ENCODE measurements at regions not wholly inside any gene's neighbourhood (a gene's known extent, or its start where the extent isn't known, plus 50 kb on each side); places are given as distances from the start of the nearest gene placed in this dataset.

DNA sequence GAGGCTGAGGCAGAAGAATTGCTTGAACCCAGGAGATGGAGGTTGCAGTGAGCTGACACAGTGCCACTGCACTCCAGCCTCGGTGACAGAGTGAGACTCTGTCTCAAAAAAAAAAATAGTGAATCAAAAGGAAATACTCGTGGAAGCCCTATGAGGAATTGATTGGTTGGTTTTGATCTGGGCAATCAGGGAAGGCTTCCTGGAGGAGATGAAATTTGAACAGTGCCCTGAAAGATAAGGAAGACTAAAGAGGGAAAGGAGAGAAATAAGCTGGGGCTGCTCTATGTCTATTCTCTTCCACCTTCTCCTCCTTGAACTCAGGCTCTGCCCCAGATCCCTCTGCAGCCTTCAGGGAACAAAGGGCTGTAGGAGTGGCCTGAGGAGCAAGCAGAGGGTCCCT, 54.1 kb downstream of the IRF2BPL start:
- no peak for DNase-seq (ENCODE audit: low read depth in 2 of 2)

- DNase-seq (ENCODE audit: low read depth in 2 of 2): no peak
These were observed 57.0 kb downstream of the IRF2BPL start for GRCh38 chr14:76971549-76971948.

- DNase-seq (ENCODE audit: low read depth in 2 of 2): no peak
These were observed 59.9 kb downstream of the IRF2BPL start for GRCh38 chr14:76968621-76969063.

DNA sequence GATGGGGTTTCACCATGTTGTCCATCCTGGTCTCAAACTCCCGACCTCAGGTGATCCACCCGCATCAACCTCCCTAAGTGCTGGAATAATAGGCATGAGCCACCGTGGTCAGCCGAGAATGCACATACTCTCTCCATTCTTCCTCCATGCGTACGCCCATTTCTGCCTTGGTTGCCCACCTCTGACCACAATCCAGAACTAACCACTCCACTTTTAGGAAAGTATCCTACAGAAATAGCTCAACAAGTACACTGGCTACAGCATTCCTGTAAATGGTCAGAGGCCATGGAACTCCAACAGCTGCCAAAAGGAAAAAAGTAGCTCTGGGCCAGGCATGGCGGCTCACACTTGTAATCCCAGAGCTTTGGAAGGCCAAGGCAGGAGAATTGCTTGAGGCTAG, 60.7 kb downstream of the IRF2BPL start:
- no peak for DNase-seq (ENCODE audit: low read depth in 2 of 2)

- no peak for DNase-seq (ENCODE audit: low read depth in 2 of 2)
These were observed 63.3 kb downstream of the IRF2BPL start for GRCh38 chr14:76965232-76965631.

DNA sequence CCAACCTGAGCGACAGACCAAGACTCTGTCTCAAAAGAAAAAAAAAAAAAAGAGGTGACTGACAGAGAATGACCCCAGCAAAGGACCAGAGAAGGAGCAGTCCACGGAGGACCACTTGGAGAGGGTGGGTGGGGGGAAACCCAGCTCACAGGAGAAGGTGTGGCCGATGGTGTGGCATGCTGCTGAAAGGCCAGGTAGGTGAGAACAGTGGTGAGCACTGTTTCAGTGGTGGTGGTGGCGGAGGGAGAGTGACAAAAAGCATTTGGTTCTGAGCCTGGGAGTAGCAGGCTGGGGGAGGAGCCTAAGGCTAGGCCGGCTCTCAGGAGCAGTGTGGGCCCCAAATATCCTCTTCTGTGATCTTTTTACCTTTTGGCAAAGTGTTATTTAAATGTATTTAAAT, 63.8 kb downstream of the IRF2BPL start:
- peak in 1 of 2 donors; percentile 35 for DNase-seq (ENCODE audit: low read depth in 2 of 2)

- no peak for DNase-seq (ENCODE audit: low read depth in 2 of 2)
These were observed 65.1 kb downstream of the IRF2BPL start for GRCh38 chr14:76963372-76963771.

- DNase-seq (ENCODE audit: low read depth in 2 of 2): no peak
These were observed 66.2 kb downstream of the IRF2BPL start for GRCh38 chr14:76962303-76962660.

- peak; percentile 99 for DNase-seq (ENCODE audit: low read depth in 2 of 2)
These were observed 66.7 kb downstream of the IRF2BPL start for GRCh38 chr14:76961631-76962302.

- no peak for DNase-seq (ENCODE audit: low read depth in 2 of 2)
These were observed 69.4 kb downstream of the IRF2BPL start for GRCh38 chr14:76958980-76959710.

DNA sequence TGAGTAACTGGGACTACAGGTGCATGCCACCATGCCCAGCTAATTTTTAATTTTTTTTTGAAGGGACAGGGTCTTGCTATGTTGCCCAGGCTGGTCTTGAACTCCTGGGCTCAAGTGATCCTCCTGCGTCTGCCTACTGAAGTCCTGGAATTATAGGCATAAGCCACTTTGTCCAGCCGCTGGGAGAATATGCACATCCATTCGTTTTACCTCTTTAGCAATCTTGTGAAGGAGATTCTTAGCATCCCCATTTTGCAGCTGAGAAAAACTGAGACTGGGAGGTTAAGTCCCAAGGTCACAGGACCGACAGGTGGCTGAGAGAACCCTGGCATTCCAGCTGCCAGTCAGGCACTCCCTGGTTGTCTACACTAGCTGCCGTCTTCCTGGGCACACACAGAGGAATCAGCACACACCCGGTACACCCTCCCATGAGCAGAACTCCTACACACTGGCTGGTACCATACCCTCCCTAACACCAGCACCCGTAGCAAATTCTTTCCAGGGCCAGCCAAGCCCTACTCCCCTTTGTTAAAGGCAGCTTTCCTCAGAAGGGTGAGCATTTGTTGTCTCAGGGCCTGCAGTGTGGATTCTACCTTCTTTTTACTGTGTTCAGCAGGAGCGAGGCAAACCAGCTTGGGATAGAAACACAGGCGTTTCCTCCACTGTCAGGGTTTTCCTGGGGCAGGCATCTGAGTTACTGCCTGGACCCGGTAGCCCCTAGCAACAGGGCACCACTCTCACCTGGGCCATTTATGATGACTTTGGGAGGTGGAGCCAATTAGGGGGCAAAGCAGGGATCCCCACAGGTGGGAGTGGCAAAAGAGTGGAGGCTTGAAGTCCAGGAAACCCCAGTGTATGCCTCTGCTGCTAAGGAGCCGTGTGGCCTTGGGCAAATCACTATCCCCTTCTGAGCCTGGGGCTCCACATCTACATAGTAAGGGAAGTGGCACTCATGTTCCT, 70.2 kb downstream of the IRF2BPL start:
- DNase-seq (ENCODE audit: low read depth in 2 of 2): no peak

DNA sequence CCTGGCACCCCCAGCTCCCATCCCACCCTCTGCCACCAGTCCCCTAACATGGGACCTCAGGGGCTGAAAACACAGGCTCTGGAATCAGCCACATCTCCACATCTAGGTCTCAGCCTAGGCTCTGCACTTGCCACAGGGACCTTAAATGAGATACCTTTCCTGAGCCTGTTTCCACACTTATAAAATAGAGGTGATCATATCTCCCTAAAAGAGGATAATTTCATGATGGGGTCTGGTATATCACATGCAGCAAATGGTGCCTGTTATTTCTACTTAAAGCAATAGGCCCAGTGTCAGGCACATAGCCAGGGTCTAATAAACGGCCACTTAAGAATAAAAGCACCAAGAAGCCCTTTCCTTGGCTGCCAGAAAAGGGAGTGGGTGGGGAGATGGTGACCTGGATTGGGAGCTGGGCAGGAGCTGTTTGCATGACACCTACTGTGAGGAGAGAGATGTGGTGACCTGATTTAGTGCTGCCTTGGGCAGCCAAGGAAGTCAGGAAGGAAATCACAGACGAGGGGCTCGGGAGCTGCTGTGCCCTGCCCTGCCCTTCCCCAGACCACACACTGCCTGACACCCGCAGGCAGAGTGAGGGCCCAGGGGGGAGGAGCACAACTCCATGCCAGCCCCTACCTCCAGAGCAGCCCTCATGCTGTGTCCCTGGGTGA, 71.2 kb downstream of the IRF2BPL start:
- DNase-seq (ENCODE audit: low read depth in 2 of 2): no peak

DNA sequence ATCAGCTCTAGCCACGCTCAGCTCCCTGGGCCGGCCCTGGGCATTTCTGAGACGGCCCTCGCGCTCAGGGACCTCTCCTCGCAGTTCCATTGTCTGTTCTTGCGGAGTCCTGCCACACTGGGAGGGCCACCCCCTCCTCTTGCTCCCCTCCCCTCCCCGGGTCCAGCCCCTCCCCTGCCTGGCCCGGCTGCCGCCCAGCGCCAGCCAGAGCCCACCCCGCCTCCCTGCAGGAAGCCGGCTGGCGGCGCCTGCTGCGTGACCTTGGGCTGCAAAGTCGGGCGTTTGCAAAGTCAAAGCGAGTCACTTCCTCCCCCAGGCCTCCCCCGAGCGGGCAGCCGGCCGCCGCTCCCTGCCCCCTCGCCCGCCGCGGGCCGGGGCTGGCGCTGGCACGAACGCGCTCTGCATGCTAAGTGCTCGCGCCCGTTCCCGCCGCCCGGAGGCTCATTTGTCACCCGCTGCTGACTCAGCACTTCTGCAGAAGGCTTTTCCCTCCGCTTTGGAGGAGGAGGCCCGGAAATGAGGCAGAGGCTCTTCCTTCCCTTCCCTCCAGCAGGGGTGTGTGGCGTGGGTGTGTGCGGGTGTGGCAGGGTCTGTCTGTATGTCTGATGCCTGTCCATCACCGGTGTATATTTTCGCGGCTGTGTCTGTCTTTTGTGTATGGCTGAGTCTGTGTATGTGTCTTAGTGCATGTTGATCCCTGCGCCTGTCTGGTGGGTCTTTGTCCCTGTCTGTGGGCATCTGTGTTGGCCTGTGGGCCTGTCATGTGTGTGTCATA, 72.0 kb downstream of the IRF2BPL start:
- DNase-seq (ENCODE audit: low read depth in 2 of 2): peak; percentile 89

DNA sequence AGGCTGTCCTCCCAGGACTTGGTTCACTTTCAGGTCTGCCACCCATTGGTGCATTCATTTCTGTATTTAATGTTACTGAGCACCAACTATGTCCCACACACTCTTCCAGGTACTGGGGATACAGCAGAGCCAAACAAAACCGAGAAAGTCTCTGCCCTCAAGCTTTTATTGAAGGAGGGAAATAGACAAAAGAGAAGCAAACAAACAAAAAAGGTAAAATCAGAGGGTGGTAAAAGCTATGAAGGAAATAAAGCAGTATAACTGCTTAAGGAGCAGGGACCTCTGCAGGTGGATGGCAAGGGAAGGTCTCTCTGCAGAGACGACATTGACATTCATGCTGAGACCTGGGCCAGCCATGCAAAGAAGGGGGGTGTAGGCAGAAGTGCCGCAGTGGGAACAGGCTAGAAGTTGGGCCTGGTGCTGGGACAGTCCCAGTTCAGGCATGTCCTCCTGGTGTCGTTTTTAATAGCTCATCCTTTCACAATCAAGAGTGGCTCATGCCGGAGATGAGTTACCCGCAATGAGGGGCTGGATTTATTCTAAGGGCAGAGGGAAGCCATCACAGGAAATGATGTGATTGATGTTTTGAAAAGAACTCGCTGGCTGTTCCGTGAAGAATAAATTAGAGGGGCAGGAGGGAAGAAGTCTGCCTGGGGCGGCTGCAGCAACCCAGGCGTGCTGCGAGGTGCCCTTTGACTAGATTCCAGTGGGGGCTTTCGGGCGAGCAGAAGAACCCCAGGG, 72.8 kb downstream of the IRF2BPL start:
- DNase-seq (ENCODE audit: low read depth in 2 of 2): peak; percentile 51 to 57

- DNase-seq (ENCODE audit: low read depth in 2 of 2): no peak
These were observed 73.9 kb downstream of the IRF2BPL start for GRCh38 chr14:76954394-76955190.

- DNase-seq (ENCODE audit: low read depth in 2 of 2): no peak
These were observed 75.1 kb downstream of the IRF2BPL start for GRCh38 chr14:76953311-76953945.

- no peak for DNase-seq (ENCODE audit: low read depth in 2 of 2)
These were observed 77.3 kb downstream of the IRF2BPL start for GRCh38 chr14:76951166-76951565.

DNA sequence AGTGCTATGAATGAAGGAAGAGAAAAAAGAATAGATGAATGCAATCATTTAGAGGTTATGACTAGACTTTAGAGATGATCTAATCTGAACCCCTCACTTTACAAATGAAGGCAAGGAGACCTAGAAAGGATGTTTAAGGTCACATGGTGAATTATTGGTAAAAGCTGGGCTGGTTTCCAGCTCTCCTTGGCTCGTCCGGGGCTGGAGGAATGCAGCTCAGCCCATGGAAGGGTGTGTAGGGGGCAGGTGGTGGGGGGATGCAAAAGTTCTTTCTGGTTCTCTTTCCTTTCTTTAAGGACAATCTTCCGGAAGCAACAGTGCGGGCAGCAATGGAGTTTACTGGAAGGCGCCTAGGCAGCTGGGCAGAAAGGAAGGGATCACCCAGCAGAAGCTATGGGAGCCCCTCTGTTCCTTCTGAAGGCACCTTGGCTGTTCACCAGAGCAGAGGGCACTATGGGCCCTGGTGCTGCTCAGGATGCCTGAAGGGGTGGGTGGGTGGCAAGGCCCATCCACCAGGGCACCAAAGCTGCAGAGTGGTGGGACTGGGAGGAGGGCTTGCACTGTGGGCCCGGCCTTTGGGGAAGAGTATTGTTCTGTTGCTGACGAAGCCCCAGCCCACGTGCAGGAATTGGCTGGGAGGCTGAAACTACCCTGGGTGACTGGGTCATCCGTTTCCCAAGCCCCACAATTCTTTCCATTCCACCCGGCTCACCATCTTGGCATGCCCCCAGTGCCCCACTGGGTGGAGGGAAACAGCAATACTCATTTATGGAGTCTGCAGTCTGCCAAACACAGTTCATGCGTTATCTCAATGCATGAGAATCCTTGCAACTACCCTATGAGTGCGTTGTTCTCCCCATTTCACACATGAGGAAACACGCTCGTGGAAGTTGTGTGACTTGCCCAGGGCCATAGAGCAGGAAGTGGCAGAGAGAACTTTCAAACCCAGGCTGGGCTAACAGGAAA, 78.2 kb downstream of the IRF2BPL start:
- DNase-seq (ENCODE audit: low read depth in 2 of 2): no peak
